Kidney capillary endothelial cell (primary cell): ENCODE measurements at regions not wholly inside any gene's neighbourhood (a gene's known extent, or its start where the extent isn't known, plus 50 kb on each side); places are given as distances from the start of the nearest gene placed in this dataset.
"Not testable (repeated sequence)": the region's sequence is repeated elsewhere in the genome, so short reads cannot be mapped to it uniquely, and the experiment has no call there.

ENCODE experiments used
- DNase-seq: peaks from one replicate; pipeline ENCODE4 v3.0.0-alpha.2; 2018; ENCODE audit warnings: low spot score

DNA sequence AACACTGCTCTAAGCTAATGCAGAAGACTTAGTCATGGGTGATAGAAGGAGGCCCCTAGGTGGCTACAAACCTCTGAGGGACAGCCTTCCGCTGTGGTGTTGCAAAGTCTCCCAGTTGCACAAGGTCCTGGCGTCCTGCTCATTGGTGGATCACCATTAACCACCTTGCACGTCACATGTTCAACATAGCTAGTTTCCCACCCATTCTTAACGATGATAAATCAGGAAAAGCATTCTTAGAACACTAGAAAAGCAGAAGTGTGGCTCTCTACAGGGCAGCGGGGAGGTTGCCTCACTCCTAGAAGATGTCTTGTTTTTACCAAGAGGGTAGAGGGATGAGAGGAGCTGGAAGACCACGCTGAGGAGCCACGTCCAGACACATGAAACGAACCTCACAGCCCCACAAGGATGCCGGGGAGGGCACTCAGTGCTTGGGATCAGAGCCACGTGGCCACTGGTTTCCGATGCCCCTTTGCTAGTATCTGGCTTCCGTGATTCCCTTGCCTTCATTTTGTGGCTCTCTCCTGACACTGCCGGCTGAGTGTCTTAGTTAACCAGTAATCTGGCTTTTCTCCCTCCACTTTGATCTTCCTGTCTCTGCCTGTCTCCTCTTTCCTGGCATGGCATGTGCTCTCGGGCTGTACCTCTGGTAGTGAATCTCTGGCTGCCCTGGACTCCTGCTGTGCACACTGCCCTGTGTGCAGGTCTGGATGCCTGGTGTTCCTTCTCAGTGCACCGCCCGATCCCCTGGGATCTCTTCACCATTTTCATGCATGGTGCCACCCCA, 91.4 kb upstream of the NEDD9 start:
- DNase-seq, result no peak

DNA sequence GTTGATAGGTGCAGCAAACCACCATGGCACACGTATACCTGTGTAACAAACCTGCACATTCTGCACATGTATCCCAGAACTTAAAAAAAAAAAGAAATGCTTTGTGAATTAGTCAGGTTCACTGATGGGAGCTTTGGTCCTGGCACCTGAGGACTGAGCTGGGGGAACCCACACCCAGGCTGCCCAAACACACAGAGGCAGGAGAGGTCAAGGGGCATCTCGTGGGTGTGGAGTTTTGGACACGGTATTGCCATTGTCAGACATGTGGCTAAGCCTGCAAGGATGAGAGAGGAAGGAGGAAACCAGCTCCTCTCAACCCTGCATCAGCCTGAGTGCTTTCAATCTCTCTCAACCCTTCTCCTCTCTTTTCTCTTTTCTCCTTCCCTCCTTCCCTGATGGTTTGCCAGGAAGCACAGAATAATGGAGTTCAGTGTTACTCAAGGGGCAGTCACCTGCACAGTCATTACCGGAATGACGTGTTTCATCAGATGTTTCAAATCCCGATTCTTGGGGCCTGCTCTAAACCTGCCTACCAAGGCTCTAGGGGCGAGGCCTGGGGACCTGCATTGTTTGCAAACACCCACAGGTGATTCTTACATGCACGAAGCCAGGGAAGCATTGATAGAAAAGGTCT, 89.9 kb upstream of the NEDD9 start:
- no peak for DNase-seq

DNA sequence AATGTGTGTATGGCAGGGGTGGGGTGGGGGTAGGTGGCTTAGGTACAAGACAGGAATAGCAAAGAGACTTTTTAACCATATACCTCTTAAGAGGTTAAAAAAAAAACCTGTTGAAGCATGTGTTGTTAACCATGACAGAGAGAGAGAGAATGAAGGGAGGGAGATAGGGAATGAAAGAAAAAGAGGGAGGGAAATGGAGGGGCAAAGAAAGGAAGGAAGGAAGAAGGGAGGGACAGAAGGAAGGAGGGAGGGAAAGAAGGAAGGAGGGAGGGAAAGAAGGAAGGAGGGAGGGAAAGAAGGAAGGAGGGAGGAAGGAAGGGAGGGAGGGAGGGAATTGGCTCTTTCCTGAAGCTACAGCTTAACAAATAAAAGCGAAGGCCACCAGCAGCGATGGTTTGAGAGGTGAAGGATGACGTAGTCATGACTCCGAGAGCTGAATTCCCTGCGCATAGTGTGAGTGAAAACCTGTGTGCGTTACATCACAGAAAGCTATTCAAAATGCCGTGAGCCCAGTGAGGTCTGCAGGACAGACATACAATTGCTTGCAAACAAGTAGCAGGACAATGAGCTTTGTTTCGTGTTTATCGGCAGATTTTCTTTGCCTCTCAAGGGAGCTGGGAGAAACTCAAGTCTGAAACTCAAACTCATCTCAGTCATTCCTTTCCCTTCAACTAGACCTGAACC, 88.6 kb upstream of the NEDD9 start:
- DNase-seq, result no peak

DNA sequence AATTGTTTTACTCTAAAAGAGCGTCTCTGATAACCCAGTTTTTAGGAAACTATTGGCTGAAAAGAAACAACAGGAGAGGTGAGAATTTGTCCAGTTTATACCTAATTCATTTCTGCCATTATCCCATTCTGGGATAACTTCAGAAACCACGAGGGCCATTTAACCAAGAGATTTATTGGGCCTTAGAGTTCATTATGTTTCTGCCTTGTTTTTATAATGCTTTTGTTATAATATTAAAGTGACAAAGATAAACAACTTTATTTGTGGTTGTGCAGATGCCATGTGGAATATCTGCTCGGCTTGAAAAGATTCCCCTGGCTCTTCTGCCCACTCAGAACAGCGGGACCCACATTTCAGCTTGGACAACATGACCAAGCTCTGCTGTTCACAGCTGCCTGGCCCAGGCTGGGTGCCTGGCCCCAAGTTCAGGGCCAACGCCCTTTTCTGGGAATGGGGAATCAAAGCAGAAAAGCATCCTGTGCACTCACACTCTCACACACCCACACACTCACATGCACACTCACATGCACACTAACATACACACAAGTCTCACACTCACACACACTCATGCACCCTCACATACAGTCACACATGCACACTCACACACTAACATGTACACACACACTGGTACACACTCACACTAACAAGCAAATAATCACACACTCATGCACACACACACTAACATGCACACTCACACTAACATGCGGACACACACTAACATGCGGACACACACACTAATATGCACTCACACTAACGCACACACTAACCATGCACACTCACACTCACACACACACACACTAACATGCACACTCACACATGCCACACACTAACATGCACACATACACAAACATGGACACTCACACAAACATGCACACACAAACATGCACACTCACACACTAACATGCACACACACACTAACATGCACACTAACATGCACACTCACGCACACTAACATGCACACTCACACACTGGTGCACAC, 86.7 kb upstream of the NEDD9 start:
- no peak for DNase-seq

DNA sequence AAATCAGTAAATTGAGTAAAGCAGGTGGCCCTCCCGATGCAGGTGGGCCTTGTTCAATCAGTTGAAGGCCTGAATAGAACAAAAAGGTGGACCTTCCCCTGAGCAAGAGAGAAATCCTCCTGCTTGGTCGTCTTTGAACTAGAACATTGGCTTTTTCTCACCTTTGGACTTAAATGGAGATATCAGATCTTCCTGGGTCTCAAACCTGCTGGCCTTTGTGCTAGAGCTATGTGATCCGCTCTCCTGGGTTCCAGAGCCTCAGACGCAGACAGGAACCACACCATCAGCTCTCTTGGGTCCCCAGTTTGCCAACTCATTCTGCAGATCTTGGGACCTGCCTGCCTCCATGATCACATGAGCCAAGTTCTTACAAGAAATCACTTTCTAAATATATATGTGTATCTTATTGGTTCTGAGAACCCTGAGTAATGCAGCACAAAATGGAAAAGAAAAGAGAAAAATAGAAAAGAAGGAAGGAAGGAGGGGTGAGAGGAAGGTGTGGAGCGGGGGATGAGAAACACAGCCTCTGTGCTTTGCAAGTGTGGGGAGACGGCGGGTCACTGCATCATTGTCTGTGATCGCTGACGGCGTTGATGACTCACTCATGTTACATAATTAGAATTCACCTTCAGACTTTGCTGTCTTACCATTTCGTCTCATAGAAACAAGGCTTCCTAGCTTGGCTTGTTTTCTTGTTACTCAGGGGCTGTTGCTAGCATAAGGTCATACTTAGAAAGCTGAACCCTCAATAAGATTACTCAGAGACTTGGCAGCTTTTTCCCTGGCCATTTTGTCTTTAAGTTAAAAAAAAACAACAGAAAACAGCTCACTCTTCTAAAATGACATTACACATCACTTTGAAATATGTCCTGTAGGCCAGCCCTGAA, 85.7 kb upstream of the NEDD9 start:
- DNase-seq, result peak; percentile 100

DNA sequence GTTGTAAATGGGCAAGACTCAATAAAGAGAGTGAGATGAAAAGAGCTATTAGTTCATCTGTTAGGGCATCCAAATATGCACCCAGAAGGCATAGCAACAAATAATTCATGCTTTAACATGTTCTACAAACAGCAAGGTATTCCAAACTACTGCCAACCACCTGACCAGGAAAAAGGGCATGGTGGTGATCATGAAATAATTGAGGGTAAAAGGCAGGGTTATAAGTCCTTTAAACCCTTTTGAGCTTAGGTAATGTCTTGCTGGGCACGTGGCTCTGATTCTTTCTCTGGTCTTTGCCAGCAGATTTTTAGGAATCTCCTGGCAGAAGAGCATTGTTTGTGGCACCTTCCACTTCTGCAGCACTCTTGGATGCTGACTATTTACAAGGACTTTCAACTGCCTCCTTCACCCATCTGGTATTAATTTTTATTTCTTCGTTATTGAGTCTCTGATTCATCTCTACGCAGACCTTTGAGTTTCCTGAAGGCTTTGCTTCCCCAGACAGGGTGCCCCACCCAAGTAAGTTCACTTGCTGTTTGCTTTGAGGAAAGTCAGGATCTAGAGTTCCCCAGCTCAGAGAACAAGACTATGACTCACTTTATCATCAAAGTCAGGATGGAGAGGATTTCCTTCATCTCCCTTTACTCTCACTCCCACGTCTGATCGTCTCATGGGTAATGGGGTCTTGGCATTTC, 83.4 kb upstream of the NEDD9 start:
- DNase-seq, result peak; percentile 90

DNA sequence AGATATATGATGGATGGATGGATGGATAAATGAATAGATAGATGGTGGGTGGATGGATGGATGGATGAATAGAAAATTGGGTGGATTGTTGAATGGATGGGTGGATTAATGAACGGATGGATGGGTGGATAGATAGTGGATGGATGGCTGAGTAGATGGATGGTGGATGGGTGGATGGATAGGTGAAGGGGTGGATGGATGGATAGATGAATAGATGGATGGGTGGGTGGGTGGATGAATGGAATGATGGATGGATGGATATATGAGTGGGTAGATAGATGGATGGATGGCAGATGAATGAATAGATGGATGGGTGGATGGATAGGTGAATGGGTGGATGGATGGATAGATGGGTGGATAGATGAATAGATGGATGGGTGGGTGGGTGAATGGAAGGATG, 80.7 kb upstream of the NEDD9 start:
- no peak for DNase-seq

DNA sequence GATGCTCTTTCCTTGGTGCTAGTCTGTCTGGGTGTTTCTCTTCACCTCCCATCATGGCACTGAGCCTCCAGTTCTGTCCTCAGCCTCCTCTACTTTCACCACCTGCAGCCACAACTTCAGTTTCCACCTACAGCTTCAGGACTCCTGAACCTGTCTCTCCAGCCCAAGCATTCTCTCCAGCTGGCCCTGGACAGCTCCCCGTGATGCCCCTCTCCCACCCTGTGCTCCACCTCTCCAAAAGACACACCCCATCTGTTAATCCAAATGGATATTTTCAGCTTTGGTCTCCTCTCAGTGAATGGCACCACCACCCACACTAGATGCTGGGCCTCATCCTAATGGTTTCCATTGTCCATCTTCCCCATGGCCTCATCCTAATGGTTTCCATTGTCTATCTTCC, 79.5 kb upstream of the NEDD9 start:
- DNase-seq, result no peak

DNA sequence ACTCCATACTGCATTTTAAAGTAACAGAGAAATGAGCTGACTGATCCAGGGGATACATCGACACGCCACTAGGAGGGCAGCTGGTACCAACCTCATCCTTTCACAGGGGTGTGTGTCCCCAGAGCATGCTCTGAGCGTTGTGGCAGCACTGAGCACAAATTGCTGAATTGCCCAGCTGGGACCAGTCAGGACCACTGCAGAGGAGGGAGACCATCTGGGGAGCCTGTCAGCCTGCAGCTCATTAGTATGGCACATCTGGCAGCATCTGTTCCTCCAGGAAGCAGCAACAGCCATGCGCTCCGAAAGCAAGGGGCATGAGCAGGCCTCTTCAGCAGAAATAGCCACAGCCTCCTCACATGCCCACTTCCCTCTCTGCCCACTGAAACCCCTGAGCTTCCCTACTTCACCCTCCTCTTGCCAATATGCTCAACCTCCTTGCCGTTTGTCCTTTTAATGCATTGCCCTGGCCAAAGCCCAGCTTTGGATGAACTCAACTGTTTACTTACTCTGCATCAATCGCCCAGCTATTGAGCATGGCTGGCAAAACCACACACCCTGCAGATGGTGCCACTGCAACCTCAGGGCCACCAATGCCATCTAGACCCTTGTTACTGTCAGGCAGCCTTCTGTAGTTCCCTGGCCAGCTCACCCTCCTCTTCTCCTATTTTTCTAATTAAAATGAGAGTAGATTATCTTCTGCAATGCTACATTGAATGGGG, 77.6 kb upstream of the NEDD9 start:
- no peak for DNase-seq

DNA sequence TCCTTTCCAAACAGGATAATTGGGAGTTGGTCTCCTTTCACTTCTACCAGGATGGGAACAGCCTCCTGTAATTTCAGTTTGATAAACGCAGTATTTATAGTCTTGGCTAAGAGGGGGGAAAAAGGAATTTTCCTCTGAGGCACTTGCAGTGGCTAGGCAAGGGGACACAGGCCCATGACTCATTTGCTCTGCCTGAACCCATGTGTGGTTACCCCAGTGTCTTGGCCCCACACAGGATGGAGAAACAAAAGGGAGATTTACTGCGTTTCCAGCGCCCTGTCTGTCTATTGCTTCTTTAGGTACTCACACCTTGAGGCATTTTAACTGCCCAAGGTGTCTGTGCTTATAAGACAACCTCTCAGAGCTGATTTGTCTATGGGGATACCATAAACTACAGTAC, 74.8 kb upstream of the NEDD9 start:
- no peak for DNase-seq

DNA sequence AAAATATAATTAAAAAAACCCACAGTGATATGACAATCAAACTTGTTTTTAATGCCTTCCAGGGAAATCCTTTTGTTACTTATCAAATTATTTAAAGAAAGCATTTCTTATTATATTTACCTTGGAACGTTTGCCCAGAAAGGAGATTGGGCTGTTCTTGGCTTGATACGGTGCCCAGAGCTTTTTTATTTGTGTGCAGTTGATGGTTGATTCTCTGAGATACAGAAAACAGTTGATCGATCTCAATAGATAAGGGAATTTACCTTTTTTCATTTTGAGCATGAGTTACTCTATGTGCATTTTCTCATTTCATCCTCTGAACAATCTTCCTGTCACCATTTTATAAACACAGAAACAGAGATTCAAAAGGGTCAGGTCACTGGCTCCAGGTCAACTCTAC, 72.5 kb upstream of the NEDD9 start:
- DNase-seq, result no peak

DNA sequence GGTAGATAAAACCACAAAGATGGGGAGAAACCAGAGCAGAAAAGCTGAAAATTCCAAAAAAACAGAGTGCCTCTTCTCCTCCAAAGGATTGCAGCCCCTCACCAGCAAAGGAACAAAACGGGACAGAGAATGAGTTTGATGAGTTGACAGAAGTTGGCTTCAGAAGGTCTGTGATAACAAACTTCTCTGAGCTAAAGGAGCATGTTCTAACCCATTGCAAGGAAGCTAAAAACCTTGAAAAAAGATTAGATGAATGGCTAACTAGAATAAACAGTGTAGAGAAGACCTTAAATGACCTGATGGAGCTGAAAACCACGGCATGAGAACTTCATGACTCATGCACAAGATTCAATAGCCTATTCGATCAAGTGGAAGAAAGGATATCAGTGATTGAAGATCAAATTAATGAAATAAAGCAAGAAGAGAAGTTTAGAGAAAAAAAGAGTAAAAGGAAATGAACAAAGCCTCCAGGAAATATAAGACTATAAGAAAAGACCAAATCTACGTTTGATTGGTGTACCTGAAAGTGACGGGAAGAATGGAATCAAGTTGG, 67.5 kb upstream of the NEDD9 start:
- DNase-seq, result not testable (repeated sequence)

DNA sequence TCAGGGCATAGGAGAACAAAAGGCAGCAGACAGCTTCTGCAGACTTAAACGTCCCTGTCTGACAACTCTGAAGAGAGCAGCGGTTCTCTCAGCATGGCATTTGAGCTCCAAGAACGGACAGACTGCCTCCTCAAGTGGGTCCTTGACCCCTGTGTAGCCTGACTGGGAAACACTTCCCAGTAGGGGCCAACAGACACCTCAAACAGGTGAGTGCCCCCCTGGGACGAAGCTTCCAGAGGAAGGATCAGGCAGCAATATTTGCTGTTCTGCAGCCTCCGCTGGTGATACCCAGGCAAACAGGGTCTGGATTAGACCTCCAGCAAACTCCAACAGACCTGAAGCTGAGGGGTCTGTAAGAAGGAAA, 66.9 kb upstream of the NEDD9 start:
- not testable (repeated sequence) for DNase-seq

DNA sequence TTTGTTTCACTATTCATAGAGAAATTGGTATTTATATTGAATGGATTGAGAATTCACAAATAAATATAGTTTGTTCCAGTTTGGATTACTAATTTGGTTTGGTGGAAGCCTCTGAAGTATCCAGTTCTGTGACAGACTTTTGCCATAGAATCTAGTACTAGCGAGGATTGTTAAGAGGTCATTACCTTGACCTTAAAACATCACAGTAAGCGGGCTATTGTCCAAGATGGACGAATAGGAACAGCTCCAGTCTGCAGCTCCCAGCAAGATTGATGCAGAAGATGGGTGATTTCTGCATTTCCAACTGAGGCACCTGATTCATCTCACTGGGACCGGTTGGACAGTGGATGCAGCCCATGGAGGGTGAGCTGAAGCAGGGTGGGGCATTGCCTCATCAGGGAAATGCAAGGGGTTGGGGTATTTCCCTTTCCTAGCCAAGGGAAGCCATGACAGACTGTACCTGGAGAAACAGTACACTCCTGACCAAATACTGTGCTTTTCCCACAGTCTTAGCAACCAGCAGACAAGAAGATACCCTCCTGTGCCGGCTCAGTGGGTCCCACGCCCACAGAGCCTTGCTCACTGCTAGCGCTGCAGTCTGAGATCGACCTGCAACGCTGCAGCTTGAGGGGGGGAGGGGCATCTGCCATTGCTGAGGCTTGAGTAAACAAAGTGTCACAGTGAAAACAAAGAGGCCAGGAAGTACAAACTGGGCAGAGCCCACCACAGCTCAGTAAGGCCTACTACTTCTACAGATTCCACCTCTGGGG, 66.4 kb upstream of the NEDD9 start:
- peak; percentile 63 for DNase-seq

DNA sequence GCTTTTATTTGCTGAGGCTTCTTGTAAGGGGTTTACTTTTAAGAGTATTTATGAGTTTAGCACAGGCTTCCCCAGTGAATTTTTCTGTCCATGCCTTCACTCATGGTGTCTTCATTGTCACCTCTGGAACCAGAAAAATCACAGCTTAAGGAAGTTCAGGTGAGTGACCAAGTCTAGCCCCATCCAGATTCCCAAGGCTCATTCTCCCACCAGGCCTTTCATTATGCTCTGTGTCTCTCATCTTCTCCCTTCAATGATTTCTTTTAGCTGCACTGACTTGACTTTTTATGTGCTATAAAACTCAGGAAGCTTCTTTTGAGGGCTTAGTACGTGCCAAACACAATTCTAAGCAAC, 64.9 kb upstream of the NEDD9 start:
- DNase-seq, result no peak

DNA sequence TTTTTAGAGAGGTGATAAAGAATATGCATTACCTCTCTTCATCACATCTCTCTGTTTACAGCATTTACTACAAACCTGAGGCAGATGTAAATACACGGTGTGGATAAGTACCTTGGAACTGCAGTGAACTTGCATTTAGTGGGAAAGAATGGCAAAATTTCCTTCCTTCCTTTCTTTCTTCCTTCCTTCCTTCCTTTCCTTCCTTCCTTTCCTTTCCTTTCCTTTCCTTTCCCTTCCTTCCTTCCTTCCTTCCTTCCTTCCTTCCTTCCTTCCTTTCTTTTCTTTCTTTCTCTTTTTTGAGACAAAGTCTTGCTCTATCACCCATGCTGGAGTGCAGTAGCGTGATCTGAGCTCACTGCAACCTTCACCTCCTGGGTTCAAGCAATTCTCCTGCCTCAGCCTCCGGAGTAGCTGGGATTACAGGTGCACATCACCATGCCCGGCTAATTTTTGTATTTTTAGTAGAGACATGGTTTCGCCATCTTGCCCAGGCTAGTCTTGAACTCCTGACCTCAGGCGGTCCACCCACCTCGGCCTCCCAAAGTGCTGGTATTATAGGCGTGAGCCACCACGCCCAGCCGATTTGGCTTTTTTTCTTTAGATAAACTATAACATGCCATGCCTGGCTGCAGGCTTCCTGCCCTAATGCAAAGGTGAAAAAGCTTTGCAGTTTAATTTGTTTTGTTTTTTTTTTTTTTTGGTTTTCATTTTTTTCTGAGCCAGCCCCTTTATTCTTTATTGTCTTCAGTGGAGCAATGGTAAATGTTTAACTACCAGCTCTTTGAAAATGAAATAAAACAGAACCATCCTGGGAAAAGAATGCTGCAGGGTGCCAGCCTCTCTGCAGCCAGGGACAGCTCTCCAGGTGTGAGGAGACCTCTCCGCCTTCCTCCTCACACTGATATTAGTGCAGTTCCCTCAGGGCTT, 64.2 kb upstream of the NEDD9 start:
- DNase-seq, result no peak

DNA sequence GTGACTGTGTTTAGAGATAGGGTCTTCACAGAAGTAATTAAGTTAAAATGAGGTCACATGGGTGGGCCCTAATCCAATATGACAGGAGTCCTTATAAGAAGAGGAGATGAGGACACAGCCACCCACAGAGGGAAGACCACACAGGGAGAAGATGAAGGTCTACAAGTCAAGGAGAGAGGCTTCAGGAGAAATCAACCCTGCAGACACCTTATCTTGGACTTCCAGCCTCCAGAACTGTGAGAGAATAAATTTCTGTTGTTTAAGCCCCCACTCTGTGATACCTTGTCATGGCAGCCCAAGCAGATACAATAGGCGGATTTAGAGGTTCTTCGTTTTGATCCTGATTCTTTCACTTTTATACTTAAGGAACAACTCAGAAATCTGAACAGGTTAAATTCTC, 63.5 kb upstream of the NEDD9 start:
- DNase-seq, result no peak

DNA sequence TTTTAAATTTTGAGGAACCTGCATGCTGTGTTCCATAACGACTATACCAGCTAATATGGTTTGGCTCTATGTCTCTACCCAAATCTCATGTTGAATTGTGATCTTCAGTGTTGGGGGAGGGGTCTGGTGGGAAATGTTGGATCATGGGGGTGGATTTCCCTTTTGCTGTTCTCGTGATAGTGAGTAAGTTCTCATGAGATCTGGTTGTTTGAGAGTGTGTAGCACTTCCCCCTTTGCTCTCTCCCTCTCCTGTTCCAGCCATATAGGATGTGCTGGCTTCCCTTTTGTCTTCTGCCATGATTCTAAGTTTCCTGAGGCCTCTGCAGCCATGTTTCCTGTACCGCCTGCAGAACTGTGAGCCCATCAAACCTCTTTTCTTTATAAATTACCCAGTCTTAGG, 61.8 kb upstream of the NEDD9 start:
- DNase-seq, result no peak
